A549 (cell line): ENCODE measurements at regions not wholly inside any gene's neighbourhood (a gene's known extent, or its start where the extent isn't known, plus 50 kb on each side); places are given as distances from the start of the nearest gene placed in this dataset.

Experiments
- ATAC-seq, 2 experiments: fragments of 200-7000 bp in 1 of 2; fragments of >200 bp in 1 of 2; cut with Nextera tagmentation in 1 of 2; cut with Tn5 transposase in 1 of 2; 3 replicates each; pipeline versions ENCODE4 v1.8.0 to v1.9.1; 2018 to 2020; ENCODE audit warnings: mild to moderate bottlenecking in 1 of 2, moderate library complexity in 1 of 2
- CTCF ChIA-PET: fragments of 300-600 bp; sonication (Branson Sonifier 250); formaldehyde crosslinking; extraction: SDS; loops from one replicate; lab custom pipeline; 2021; ENCODE audit warnings: antibody characterized with exemption, inconsistent platforms; lab: Yijun Ruan, JAX
- POLR2A ChIA-PET: fragments of 350-600 bp; formaldehyde crosslinking; extraction: SDS; loops from one replicate; lab custom pipeline; 2021; ENCODE audit warnings: antibody characterized with exemption, inconsistent platforms; lab: Yijun Ruan, JAX
- DNase-seq, 2 experiments: peaks; one replicate each; pipeline versions ENCODE4 v3.0.0 to v3.0.0-alpha.2; 2011 to 2016; ENCODE audit warnings: low read depth in 1 of 2, low spot score in 1 of 2
- FAIRE-seq: peaks from 2 replicates; lab custom pipeline; 2011; peaks lifted over from hg19 to GRCh38; lab: Jason Lieb, UNC
- H3K27ac ChIP-seq, 2 experiments: fragments of >200 bp; sonication (Bioruptor Twin); formaldehyde crosslinking; 3 replicates each; pipeline ENCODE4 v1.5.1; 2016 to 2017
- H3K4me1 ChIP-seq: fragments of >200 bp; sonication (Bioruptor Twin); formaldehyde crosslinking; 3 replicates; pipeline ENCODE4 v1.6.1; 2016
- H3K4me2 ChIP-seq: fragments of >200 bp; sonication (Bioruptor Twin); formaldehyde crosslinking; 3 replicates; pipeline ENCODE4 v1.6.1; 2016
- H3K4me3 ChIP-seq: fragments of >200 bp; sonication (Bioruptor Twin); formaldehyde crosslinking; 3 replicates; pipeline ENCODE4 v1.5.1; 2016
- H3K9me3 ChIP-seq: fragments of >200 bp; sonication (Bioruptor Twin); formaldehyde crosslinking; 3 replicates; pipeline ENCODE4 v1.6.1; 2016
- BHLHE40 ChIP-seq: IDR thresholded peaks from 2 replicates; pipeline ENCODE4 v1.6.1; 2012; ENCODE audit warnings: low read depth, low read length, inconsistent platforms
- CEBPB ChIP-seq, 2 experiments: fragments of >200 bp in 1 of 2; sonication (Bioruptor Twin) in 1 of 2; formaldehyde crosslinking in 1 of 2; IDR thresholded peaks; 2 replicates each; pipeline ENCODE4 v1.6.1; 2012 to 2016
- CHD4 ChIP-seq: fragments of 200-600 bp; sonication (generic); IDR thresholded peaks from 2 replicates; pipeline ENCODE4 v1.6.1; 2016; ENCODE audit warnings: antibody characterized with exemption, mild to moderate bottlenecking, borderline replicate concordance
- CTCF ChIP-seq: fragments of >200 bp; sonication (Bioruptor Twin); formaldehyde crosslinking; IDR thresholded peaks from 3 replicates; pipeline ENCODE4 v1.5.1; 2016
- EHF ChIP-seq: fragments of 250-450 bp; sonication (Bioruptor Pico); IDR thresholded peaks from 2 replicates; pipeline ENCODE4 v1.5.0; 2020; ENCODE audit warnings: mild to moderate bottlenecking
- EHMT2 ChIP-seq: fragments of 200-600 bp; sonication (generic); IDR thresholded peaks from 2 replicates; pipeline ENCODE4 v1.6.1; 2016; ENCODE audit warnings: antibody characterized with exemption, low read depth, mild to moderate bottlenecking, moderate library complexity
- EP300 ChIP-seq, 2 experiments: fragments of >200 bp; sonication (Bioruptor Twin); formaldehyde crosslinking; IDR thresholded peaks; 2 replicates in 1 of 2; 3 replicates in 1 of 2; pipeline ENCODE4 v1.6.1; 2016 to 2017
- FOSL2 ChIP-seq, 2 experiments: fragments of 450-650 bp in 1 of 2; fragments of >200 bp in 1 of 2; sonication (Bioruptor Twin) in 1 of 2; formaldehyde crosslinking; IDR thresholded peaks; 2 replicates each; pipeline versions ENCODE4 v1.5.0 to v1.6.1; 2016 to 2020; ENCODE audit warnings: mild to moderate bottlenecking in 1 of 2, moderate library complexity in 1 of 2
- FOXS1 ChIP-seq: fragments of 250-450 bp; sonication (Bioruptor Pico); IDR thresholded peaks from 2 replicates; pipeline ENCODE4 v1.5.0; 2020; ENCODE audit warnings: mild to moderate bottlenecking, moderate library complexity
- HDAC2 ChIP-seq: fragments of 200-600 bp; sonication (generic); IDR thresholded peaks from 2 replicates; pipeline ENCODE4 v1.6.1; 2016
- HEYL ChIP-seq: fragments of 250-450 bp; sonication (Bioruptor Pico); IDR thresholded peaks from 2 replicates; pipeline ENCODE4 v1.8.0; 2021; ENCODE audit warnings: mild to moderate bottlenecking, moderate library complexity
- HOXA7 ChIP-seq: fragments of 250-450 bp; sonication (Bioruptor Pico); IDR thresholded peaks from 2 replicates; pipeline ENCODE4 v1.5.0; 2020; ENCODE audit warnings: mild to moderate bottlenecking, moderate library complexity
- JUN ChIP-seq, 2 experiments: fragments of >200 bp; sonication (Bioruptor Twin); formaldehyde crosslinking; IDR thresholded peaks; 2 replicates in 1 of 2; 3 replicates in 1 of 2; pipeline ENCODE4 v1.6.1; 2016 to 2017
- JUNB ChIP-seq: fragments of >200 bp; sonication (Bioruptor Twin); formaldehyde crosslinking; IDR thresholded peaks from 2 replicates; pipeline ENCODE4 v1.6.1; 2016
- MAZ ChIP-seq: fragments of 150-350 bp; IDR thresholded peaks from 2 replicates; pipeline ENCODE4 v1.6.1; 2014; ENCODE audit warnings: antibody characterized with exemption, low read depth, low read length, borderline replicate concordance
- NFE2L2 ChIP-seq: fragments of 150-350 bp; conservative IDR thresholded peaks from 2 replicates; pipeline ENCODE4 v1.6.1; 2014; ENCODE audit warnings: low read length
- NR3C1 ChIP-seq: fragments of >200 bp; sonication (Bioruptor Twin); formaldehyde crosslinking; IDR thresholded peaks from 3 replicates; pipeline ENCODE4 v1.6.1; 2017
- RAD21 ChIP-seq, 2 experiments: fragments of >200 bp in 1 of 2; sonication (Bioruptor Twin) in 1 of 2; formaldehyde crosslinking in 1 of 2; IDR thresholded peaks in 1 of 2; conservative IDR thresholded peaks in 1 of 2; 2 replicates in 1 of 2; 3 replicates in 1 of 2; pipeline ENCODE4 v1.6.1; 2012 to 2018; ENCODE audit warnings: inconsistent platforms in 1 of 2
- SMC3 ChIP-seq: fragments of >200 bp; sonication (Bioruptor Twin); formaldehyde crosslinking; IDR thresholded peaks from 3 replicates; pipeline ENCODE4 v1.6.1; 2018; ENCODE audit warnings: inconsistent platforms
- SREBF2 ChIP-seq: fragments of 450-650 bp; IDR thresholded peaks from 2 replicates; pipeline ENCODE4 v1.6.1; 2014; ENCODE audit warnings: mild to moderate bottlenecking, moderate library complexity
- TP53 ChIP-seq: fragments of 250-450 bp; sonication (Bioruptor Pico); IDR thresholded peaks from 2 replicates; pipeline ENCODE4 v1.5.0; 2021; ENCODE audit warnings: mild to moderate bottlenecking, moderate library complexity
- USF2 ChIP-seq: fragments of 450-650 bp; IDR thresholded peaks from 2 replicates; pipeline ENCODE4 v1.6.1; 2014; ENCODE audit warnings: antibody characterized with exemption
- ZFP36 ChIP-seq: fragments of 450-650 bp; IDR thresholded peaks from 2 replicates; pipeline ENCODE4 v1.6.1; 2014; ENCODE audit warnings: borderline replicate concordance; ENCODE audit not compliant: partially characterized antibody
- WGBS: methylation state at CpG from one replicate; pipeline ENCODE4 v1.1.6; 2017; ENCODE audit errors: missing lambda C conversion rate; 5-methylcytosine and 5-hydroxymethylcytosine counted together
- TF ChIP-seq, protein P1 (sequence below): IDR thresholded peaks from 2 replicates; pipeline ENCODE4 v1.6.1; 2012; ENCODE audit warnings: low read depth, borderline replicate concordance

GRCh38 chr10:61606959-61607907 lies 55.5 kb upstream of the CABCOCO1 start:
- FAIRE-seq = peak; percentile 77
- H3K4me1 ChIP-seq = no peaks in the 10 kb centered on the region
- TF ChIP-seq USF2 (no peak), CTCF (peak; percentile 49), RAD21 (conservative IDR thresholded peaks at IDR 0.05 in 1 of 2, IDR thresholded peaks at IDR 0.05 in 1 of 2) (peak; percentile 34 to 47; a peak in 4 of 5 replicates), SMC3 (peak; percentile 19; the same call in 1 of the 3 replicates)
- TF ChIP-seq, all 56 proteins: peak for 3
- Histone ChIP-seq H3K4me3 (no peak overlapping the region), H3K27ac (no peak overlapping the region), H3K4me2 (no peak overlapping the region), H3K9me3 (no peaks in the 10 kb centered on the region)
- ATAC-seq = peak in 1 of 2 experiments; percentile 68; a peak in 3 of 6 replicates
- POLR2A ChIA-PET = no interaction called here
- 46% methylated on average over 5 of the region's 5 CpGs for WGBS
- peak in 1 of 2 experiments; percentile 35 for DNase-seq
- CTCF ChIA-PET = interaction anchor here (0.6 to 2.2 kb wide), 16 partner anchors 9 to 466 kb away, joined by 3 to 11 read pairs (median 4); no protein-coding TSS in a partner anchor

DNA sequence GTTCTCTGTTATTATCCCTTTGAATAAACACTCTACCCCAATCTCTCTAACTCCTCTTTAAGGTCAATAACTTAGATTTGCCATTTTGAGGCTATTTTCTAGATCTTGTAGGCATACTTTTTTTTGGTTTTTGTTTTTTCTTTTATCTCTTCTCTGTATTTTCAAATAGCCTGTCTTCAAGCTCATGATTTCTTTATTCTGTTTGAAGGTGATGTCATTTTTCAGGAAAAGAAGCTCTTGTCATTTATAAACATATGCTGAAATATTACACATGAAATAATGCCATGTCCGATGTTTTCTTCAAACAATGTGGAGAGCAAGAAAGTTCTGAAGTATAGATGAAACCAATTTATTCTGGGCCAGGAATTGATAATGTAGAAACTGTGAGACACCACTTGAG lies 57.5 kb upstream of the CABCOCO1 start:
- DNase-seq = no peak
- TF ChIP-seq MAZ = no peak
- no peak for TF ChIP-seq HDAC2
- TF ChIP-seq JUN (IDR thresholded peaks at IDR 0.05) = no peak
- TF ChIP-seq EHF (CRISPR knock-in tag) = no peak
- TF ChIP-seq FOSL2 (IDR thresholded peaks at IDR 0.05) = no peak
- no peak for TF ChIP-seq FOSL2 (CRISPR knock-in tag; IDR thresholded peaks at IDR 0.05)
- TF ChIP-seq CHD4 = no peak
- no peak for TF ChIP-seq EP300 (IDR thresholded peaks at IDR 0.05)
- TF ChIP-seq SREBF2 = no peak
- no peak for TF ChIP-seq SMC3
- no peak for TF ChIP-seq NR3C1
- no peak for TF ChIP-seq JUNB
- no peak for TF ChIP-seq CEBPB (IDR thresholded peaks at IDR 0.05)
- ChIA-PET CTCF (no interaction called here), POLR2A (no interaction called here)
- peak; percentile 23 for FAIRE-seq
- no peak for ATAC-seq
- no peaks in the 10 kb centered on the region for H3K4me1 ChIP-seq
- H3K9me3 ChIP-seq = no peaks in the 10 kb centered on the region
- 71% methylated on average over 1 of the region's 1 CpG for WGBS
- H3K4me3 ChIP-seq = no peak overlapping the region
- H3K27ac ChIP-seq = no peak overlapping the region
- H3K4me2 ChIP-seq = no peak overlapping the region

DNA sequence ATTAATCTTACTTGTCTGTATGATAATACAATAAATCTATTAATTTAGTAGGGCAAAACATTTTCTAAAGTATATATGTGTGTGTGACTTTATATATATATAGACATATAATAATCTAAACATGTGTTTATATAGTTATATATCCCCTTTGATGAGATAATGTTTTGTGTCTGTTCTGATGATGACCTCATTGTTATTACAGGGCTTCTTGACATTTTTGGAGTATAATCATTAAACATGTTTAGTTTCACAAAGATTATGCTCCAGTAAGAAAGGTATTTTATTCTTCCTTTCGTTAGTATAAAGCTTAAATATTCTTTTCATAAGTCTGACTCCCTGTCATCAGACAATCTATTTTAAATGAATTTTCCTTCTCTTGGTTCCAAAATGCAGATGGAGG lies 62.3 kb upstream of the CABCOCO1 start:
- Histone ChIP-seq H3K27ac (no peak overlapping the region), H3K9me3 (no peaks in the 10 kb centered on the region), H3K4me3 (no peak overlapping the region), H3K4me1 (no peaks in the 10 kb centered on the region), H3K4me2 (no peak overlapping the region)
- DNase-seq = no peak
- ChIA-PET CTCF (interaction anchor here (1.4 kb wide), 1 partner anchor 132 kb away, joined by 5 read pairs; no protein-coding TSS in a partner anchor), POLR2A (no interaction called here)
- no peak for FAIRE-seq
- no peak for ATAC-seq
- 45% methylated on average over 1 of the region's 1 CpG for WGBS
- TF ChIP-seq EP300 (IDR thresholded peaks at IDR 0.05) (no peak), SREBF2 (no peak), RAD21 (conservative IDR thresholded peaks at IDR 0.05 in 1 of 2, IDR thresholded peaks at IDR 0.05 in 1 of 2) (no peak), USF2 (no peak), SMC3 (no peak), ZFP36 (no peak), BHLHE40 (no peak), NFE2L2 (no peak), HOXA7 (no peak), FOXS1 (CRISPR knock-in tag) (no peak), JUNB (no peak), HEYL (CRISPR knock-in tag) (no peak), TP53 (no peak), HDAC2 (no peak), EHMT2 (no peak)
- TF ChIP-seq, protein P1, sequence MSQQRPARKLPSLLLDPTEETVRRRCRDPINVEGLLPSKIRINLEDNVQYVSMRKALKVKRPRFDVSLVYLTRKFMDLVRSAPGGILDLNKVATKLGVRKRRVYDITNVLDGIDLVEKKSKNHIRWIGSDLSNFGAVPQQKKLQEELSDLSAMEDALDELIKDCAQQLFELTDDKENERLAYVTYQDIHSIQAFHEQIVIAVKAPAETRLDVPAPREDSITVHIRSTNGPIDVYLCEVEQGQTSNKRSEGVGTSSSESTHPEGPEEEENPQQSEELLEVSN = no peak
